ENCODE measurements at regions not wholly inside any gene's neighbourhood (a gene's known extent, or its start where the extent isn't known, plus 50 kb on each side); places are given as distances from the start of the nearest gene placed in this dataset.

GRCh38 chr12:88931598-88931997 is 351.3 kb upstream of the KITLG start:
- TF ChIP-seq CTCF (IDR thresholded peaks at IDR 0.05) (no peak), MEF2A (IDR thresholded peaks at IDR 0.05; ENCODE audit: borderline replicate concordance, low read depth) (no peak), POLR2AphosphoS5 (IDR thresholded peaks at IDR 0.05; ENCODE audit: low read depth, low read length) (no peak), RAD21 (IDR thresholded peaks at IDR 0.05; ENCODE audit: low read length) (no peak)
